OCI-LY7 (cell line): ENCODE measurements at regions not wholly inside any gene's neighbourhood (a gene's known extent, or its start where the extent isn't known, plus 50 kb on each side); places are given as distances from the start of the nearest gene placed in this dataset.

Experiments used
- BruUV-seq: library from RNA; stranded (reverse); fragments of 400-500 nt; replicated peaks from 2 replicates; lab custom pipeline; 2021; lab: Mats Ljungman, UMichigan
- CTCF ChIA-PET: fragments of 300-600 bp; sonication (Branson Sonifier 250); formaldehyde crosslinking; loops from one replicate; lab custom pipeline; 2022; ENCODE audit warnings: antibody characterized with exemption; ENCODE audit not compliant: unreplicated experiment; lab: Charles Lee
- POLR2A ChIA-PET: fragments of 300-600 bp; sonication (Branson Sonifier 250); formaldehyde crosslinking; loops from one replicate; lab custom pipeline; 2022; ENCODE audit warnings: antibody characterized with exemption; lab: Charles Lee
- DNase-seq: peaks from one replicate; pipeline ENCODE4 v3.0.0-alpha.2; 2015; ENCODE audit warnings: low spot score
- H2AFZ ChIP-seq: fragments of 200-600 bp; sonication (generic), shearing (Covaris generic); 2 replicates; pipeline ENCODE4 v1.6.1; 2014; ENCODE audit warnings: mild to moderate bottlenecking, antibody characterized with exemption, low read length, moderate library complexity
- H3K27ac ChIP-seq: fragments of 200-600 bp; sonication (generic); 2 replicates; pipeline ENCODE4 v1.5.1; 2014; ENCODE audit warnings: mixed run types, low read depth, mild to moderate bottlenecking, moderate library complexity, low read length, inconsistent platforms; ENCODE audit not compliant: poor library complexity, severe bottlenecking
- H3K36me3 ChIP-seq: fragments of 200-600 bp; sonication (generic); 2 replicates; pipeline ENCODE4 v1.6.1; 2014; ENCODE audit warnings: mild to moderate bottlenecking, antibody characterized with exemption, low read length, moderate library complexity, mixed read lengths; ENCODE audit not compliant: insufficient read depth
- H3K4me1 ChIP-seq: fragments of 200-600 bp; sonication (generic); 2 replicates; pipeline ENCODE4 v1.5.1; 2014; ENCODE audit warnings: mild to moderate bottlenecking, low read length; ENCODE audit not compliant: insufficient read depth, poor library complexity, severe bottlenecking
- H3K4me2 ChIP-seq: fragments of 200-600 bp; sonication (generic); 2 replicates; pipeline ENCODE4 v1.6.1; 2014; ENCODE audit warnings: mild to moderate bottlenecking, low read length
- H3K4me3 ChIP-seq: fragments of 200-600 bp; sonication (generic); 2 replicates; pipeline ENCODE4 v1.5.1; 2014; ENCODE audit warnings: mild to moderate bottlenecking, low read depth, low read length; ENCODE audit not compliant: poor library complexity, severe bottlenecking
- H3K79me2 ChIP-seq: fragments of 200-600 bp; sonication (generic); 2 replicates; pipeline ENCODE4 v1.6.1; 2016; ENCODE audit warnings: low read depth, mild to moderate bottlenecking, low read length, moderate library complexity, mixed read lengths; ENCODE audit not compliant: insufficient read depth
- H3K9me2 ChIP-seq: fragments of 200-600 bp; sonication (generic); 2 replicates; pipeline ENCODE4 v1.6.1; 2016; ENCODE audit warnings: mild to moderate bottlenecking, low read length, mixed read lengths; ENCODE audit not compliant: insufficient read depth
- H3K9me3 ChIP-seq: fragments of 200-600 bp; sonication (generic); 2 replicates; pipeline ENCODE4 v1.6.1; 2014; ENCODE audit warnings: mild to moderate bottlenecking, mixed run types, low read length, mixed read lengths
- H4K20me1 ChIP-seq: fragments of 200-600 bp; sonication (generic); 2 replicates; pipeline ENCODE4 v1.6.1; 2014; ENCODE audit warnings: mild to moderate bottlenecking, antibody characterized with exemption, low read length, moderate library complexity, mixed read lengths; ENCODE audit not compliant: insufficient read depth
- CTCF ChIP-seq: fragments of 200-600 bp; sonication (generic); conservative IDR thresholded peaks from 2 replicates; pipeline ENCODE4 v1.5.1; 2014; ENCODE audit warnings: mild to moderate bottlenecking, antibody characterized with exemption, low read length, moderate library complexity, mixed read lengths
- EZH2phosphoT487 ChIP-seq: fragments of 200-600 bp; sonication (generic); IDR thresholded peaks from 2 replicates; pipeline ENCODE4 v1.6.1; 2018; ENCODE audit warnings: low read depth, borderline replicate concordance, mild to moderate bottlenecking, mixed run types, antibody characterized with exemption, low read length, moderate library complexity, mixed read lengths
- intact Hi-C: fragments of 100-400 bp; cut with micrococcal nuclease; formaldehyde crosslinking; loops from one replicate; pipeline ENCODE4 v1.10.0; 2022; ENCODE audit not compliant: unreplicated experiment

GRCh38 chr14:97581016-97581415 is 783.8 kb downstream of the VRK1 start:
- H3K36me3 ChIP-seq = no peaks in the 10 kb centered on the region
- no peak overlapping the region for H2AFZ ChIP-seq
- BruUV-seq = no TSS peak
- intact Hi-C loops = no loop called here
- no peaks in the 10 kb centered on the region for H4K20me1 ChIP-seq
- TF ChIP-seq CTCF (no peak), EZH2phosphoT487 (no peak)
- ChIA-PET CTCF (no interaction called here), POLR2A (no interaction called here)
- H3K4me3 ChIP-seq = no peak overlapping the region
- H3K4me2 ChIP-seq = no peak overlapping the region
- DNase-seq = no peak
- no peaks in the 10 kb centered on the region for H3K9me3 ChIP-seq
- H3K9me2 ChIP-seq = no peaks in the 10 kb centered on the region
- no peak overlapping the region for H3K27ac ChIP-seq
- no peaks in the 10 kb centered on the region for H3K4me1 ChIP-seq
- H3K79me2 ChIP-seq = no peaks in the 10 kb centered on the region

DNA sequence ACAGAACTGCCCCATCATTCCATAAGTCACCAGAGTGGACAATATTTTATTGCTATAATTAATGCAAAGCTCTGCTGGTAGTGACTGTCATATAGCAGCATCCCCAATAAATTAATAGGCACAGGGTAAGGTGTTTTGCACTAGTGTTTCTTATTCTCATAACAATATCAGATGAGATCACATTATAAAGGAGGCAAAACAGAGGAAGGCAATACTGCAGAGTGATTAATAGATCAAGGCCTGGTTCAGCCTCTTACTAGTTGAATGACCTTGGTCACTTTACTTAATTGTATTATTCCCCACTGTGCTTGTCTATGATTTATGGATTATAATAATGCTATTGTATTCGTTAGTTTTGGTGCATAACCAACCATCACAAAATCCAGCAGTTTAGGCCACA is 784.8 kb downstream of the VRK1 start:
- no peak for DNase-seq
- intact Hi-C loops = no loop called here
- Histone ChIP-seq H3K27ac (no peak overlapping the region), H3K4me1 (no peaks in the 10 kb centered on the region), H4K20me1 (no peaks in the 10 kb centered on the region), H3K9me3 (no peaks in the 10 kb centered on the region), H2AFZ (no peak overlapping the region), H3K36me3 (no peaks in the 10 kb centered on the region), H3K9me2 (no peaks in the 10 kb centered on the region), H3K4me3 (no peak overlapping the region), H3K4me2 (no peak overlapping the region), H3K79me2 (no peaks in the 10 kb centered on the region)
- ChIA-PET POLR2A (no interaction called here), CTCF (no interaction called here)
- TF ChIP-seq EZH2phosphoT487 (no peak), CTCF (no peak)
- no TSS peak for BruUV-seq

GRCh38 chr14:97584528-97584927 is 787.3 kb downstream of the VRK1 start:
- Histone ChIP-seq H4K20me1 (no peaks in the 10 kb centered on the region), H3K79me2 (no peaks in the 10 kb centered on the region), H3K27ac (no peak overlapping the region), H3K36me3 (no peaks in the 10 kb centered on the region), H3K9me3 (no peaks in the 10 kb centered on the region), H3K4me1 (no peaks in the 10 kb centered on the region), H3K4me2 (no peak overlapping the region), H2AFZ (no peak overlapping the region), H3K4me3 (no peak overlapping the region), H3K9me2 (no peaks in the 10 kb centered on the region)
- CTCF ChIA-PET = no interaction called here
- TF ChIP-seq EZH2phosphoT487 = no peak
- 0 out of 2 replicates have a peak, but pooled peaks have one; percentile 17 for TF ChIP-seq CTCF
- intact Hi-C loops = no loop called here
- no TSS peak for BruUV-seq
- POLR2A ChIA-PET = no interaction called here
- DNase-seq = no peak
